GM12878 (cell line): ENCODE measurements at regions not wholly inside any gene's neighbourhood (a gene's known extent, or its start where the extent isn't known, plus 50 kb on each side); places are given as distances from the start of the nearest gene placed in this dataset.

Source experiments
- CREB1 ChIP-seq: IDR thresholded peaks from 2 replicates; pipeline ENCODE4 v1.6.1; 2012; ENCODE audit warnings: low read depth, mild to moderate bottlenecking, inconsistent platforms
- EGR1 ChIP-seq, 2 experiments: IDR thresholded peaks; 1 replicate in 1 of 2; 2 replicates in 1 of 2; pipeline ENCODE4 v1.6.1; 2011 to 2012; ENCODE audit warnings: low read depth in 2 of 2, low read length in 2 of 2, borderline replicate concordance in 1 of 2, mild to moderate bottlenecking in 1 of 2, moderate library complexity in 1 of 2
- POLR2A ChIP-seq: IDR thresholded peaks from 2 replicates; pipeline ENCODE4 v1.6.1; 2011; ENCODE audit warnings: low read depth, mild to moderate bottlenecking, low read length
- SRF ChIP-seq, 2 experiments: IDR thresholded peaks; 2 replicates each; pipeline ENCODE4 v1.6.1; 2011; ENCODE audit warnings: low read depth in 2 of 2, low read length in 2 of 2, mild to moderate bottlenecking in 1 of 2, moderate library complexity in 1 of 2
- TCF7 ChIP-seq: IDR thresholded peaks from 2 replicates; pipeline ENCODE4 v1.6.1; 2014; ENCODE audit warnings: antibody characterized with exemption, borderline replicate concordance
- TF ChIP-seq, protein P1 (sequence below): fragments of 450-650 bp; IDR thresholded peaks from 2 replicates; pipeline ENCODE4 v1.6.1; 2016; ENCODE audit warnings: mild to moderate bottlenecking, moderate library complexity, borderline replicate concordance
- TF ChIP-seq, protein P2 (sequence below): fragments of 150-350 bp; IDR thresholded peaks from 2 replicates; pipeline ENCODE4 v1.6.1; 2014; ENCODE audit warnings: mild to moderate bottlenecking, low read depth, low read length
- TF ChIP-seq, protein P3 (sequence below): fragments of 450-650 bp; IDR thresholded peaks from 2 replicates; pipeline ENCODE4 v1.6.1; 2017; ENCODE audit warnings: mild to moderate bottlenecking

DNA sequence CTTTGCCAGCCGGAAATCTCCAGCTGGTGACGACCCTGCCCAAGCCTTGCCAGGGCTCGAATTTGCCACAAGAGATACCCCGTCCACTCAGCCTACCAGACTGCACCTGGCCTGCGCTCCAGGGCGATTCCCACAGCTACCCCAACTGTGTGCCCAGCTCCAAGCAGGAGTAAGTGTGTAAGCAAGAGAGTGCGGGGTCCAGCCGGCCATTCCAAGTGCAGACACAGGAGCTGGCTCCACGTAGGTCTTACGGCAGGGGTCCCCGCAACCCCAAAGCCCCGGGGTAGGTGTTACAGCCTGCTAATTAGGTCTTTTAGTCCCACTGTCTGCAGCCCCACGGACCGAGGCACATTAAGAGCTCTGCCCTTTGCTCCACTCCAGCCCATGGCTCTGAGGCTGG lies 1305.2 kb downstream of the ARAP2 start:
- TF ChIP-seq TCF7 (no peak), SRF (IDR thresholded peaks at IDR 0.05; ENCODE audit: low read depth in 2 of 2, low read length in 2 of 2) (no peak), CREB1 (no peak), POLR2A (no peak), EGR1 (IDR thresholded peaks at IDR 0.05; ENCODE audit: borderline replicate concordance in 1 of 2, low read depth in 2 of 2, low read length in 2 of 2) (no peak)
- TF ChIP-seq, protein P1, sequence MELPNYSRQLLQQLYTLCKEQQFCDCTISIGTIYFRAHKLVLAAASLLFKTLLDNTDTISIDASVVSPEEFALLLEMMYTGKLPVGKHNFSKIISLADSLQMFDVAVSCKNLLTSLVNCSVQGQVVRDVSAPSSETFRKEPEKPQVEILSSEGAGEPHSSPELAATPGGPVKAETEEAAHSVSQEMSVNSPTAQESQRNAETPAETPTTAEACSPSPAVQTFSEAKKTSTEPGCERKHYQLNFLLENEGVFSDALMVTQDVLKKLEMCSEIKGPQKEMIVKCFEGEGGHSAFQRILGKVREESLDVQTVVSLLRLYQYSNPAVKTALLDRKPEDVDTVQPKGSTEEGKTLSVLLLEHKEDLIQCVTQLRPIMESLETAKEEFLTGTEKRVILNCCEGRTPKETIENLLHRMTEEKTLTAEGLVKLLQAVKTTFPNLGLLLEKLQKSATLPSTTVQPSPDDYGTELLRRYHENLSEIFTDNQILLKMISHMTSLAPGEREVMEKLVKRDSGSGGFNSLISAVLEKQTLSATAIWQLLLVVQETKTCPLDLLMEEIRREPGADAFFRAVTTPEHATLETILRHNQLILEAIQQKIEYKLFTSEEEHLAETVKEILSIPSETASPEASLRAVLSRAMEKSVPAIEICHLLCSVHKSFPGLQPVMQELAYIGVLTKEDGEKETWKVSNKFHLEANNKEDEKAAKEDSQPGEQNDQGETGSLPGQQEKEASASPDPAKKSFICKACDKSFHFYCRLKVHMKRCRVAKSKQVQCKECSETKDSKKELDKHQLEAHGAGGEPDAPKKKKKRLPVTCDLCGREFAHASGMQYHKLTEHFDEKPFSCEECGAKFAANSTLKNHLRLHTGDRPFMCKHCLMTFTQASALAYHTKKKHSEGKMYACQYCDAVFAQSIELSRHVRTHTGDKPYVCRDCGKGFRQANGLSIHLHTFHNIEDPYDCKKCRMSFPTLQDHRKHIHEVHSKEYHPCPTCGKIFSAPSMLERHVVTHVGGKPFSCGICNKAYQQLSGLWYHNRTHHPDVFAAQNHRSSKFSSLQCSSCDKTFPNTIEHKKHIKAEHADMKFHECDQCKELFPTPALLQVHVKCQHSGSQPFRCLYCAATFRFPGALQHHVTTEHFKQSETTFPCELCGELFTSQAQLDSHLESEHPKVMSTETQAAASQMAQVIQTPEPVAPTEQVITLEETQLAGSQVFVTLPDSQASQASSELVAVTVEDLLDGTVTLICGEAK: no peak
- TF ChIP-seq, protein P2, sequence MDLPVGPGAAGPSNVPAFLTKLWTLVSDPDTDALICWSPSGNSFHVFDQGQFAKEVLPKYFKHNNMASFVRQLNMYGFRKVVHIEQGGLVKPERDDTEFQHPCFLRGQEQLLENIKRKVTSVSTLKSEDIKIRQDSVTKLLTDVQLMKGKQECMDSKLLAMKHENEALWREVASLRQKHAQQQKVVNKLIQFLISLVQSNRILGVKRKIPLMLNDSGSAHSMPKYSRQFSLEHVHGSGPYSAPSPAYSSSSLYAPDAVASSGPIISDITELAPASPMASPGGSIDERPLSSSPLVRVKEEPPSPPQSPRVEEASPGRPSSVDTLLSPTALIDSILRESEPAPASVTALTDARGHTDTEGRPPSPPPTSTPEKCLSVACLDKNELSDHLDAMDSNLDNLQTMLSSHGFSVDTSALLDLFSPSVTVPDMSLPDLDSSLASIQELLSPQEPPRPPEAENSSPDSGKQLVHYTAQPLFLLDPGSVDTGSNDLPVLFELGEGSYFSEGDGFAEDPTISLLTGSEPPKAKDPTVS: no peak
- TF ChIP-seq, protein P3, sequence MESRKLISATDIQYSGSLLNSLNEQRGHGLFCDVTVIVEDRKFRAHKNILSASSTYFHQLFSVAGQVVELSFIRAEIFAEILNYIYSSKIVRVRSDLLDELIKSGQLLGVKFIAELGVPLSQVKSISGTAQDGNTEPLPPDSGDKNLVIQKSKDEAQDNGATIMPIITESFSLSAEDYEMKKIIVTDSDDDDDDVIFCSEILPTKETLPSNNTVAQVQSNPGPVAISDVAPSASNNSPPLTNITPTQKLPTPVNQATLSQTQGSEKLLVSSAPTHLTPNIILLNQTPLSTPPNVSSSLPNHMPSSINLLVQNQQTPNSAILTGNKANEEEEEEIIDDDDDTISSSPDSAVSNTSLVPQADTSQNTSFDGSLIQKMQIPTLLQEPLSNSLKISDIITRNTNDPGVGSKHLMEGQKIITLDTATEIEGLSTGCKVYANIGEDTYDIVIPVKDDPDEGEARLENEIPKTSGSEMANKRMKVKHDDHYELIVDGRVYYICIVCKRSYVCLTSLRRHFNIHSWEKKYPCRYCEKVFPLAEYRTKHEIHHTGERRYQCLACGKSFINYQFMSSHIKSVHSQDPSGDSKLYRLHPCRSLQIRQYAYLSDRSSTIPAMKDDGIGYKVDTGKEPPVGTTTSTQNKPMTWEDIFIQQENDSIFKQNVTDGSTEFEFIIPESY: no peak
